HT1080 (cell line): ENCODE measurements at regions not wholly inside any gene's neighbourhood (a gene's known extent, or its start where the extent isn't known, plus 50 kb on each side); places are given as distances from the start of the nearest gene placed in this dataset.

ENCODE experiments used
- DNase-seq: peaks from one replicate; pipeline ENCODE4 v3.0.0-alpha.2; 2015; ENCODE audit warnings: low read depth

DNA sequence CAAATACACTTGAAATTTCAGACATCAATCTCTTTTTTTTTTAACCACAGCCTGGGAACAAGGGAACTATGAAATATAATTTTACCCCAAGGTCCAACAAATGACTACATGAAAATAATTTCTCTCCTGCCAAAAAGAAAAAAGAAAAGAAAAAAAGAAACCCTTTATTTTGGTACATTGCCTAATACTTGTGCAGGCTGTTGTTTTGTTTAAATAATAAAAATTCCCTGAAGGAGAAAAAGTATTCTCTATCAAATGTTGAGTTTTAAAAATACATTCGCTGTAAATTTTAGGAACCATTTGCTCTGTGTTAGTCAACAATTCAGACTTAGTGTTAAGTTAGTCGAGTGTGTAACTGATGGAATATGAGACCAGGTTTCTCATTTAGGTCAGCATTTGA lies 155.4 kb downstream of the PRDM6 start:
- DNase-seq = no peak
